ENCODE measurements at regions not wholly inside any gene's neighbourhood (a gene's known extent, or its start where the extent isn't known, plus 50 kb on each side); places are given as distances from the start of the nearest gene placed in this dataset.

- TF ChIP-seq CTCF (IDR thresholded peaks at IDR 0.05): no peak
- no peak for TF ChIP-seq POLR2AphosphoS5 (IDR thresholded peaks at IDR 0.05; ENCODE audit: low read depth, low read length)
- no peak for TF ChIP-seq TCF7L2 (IDR thresholded peaks at IDR 0.05; ENCODE audit: low read depth, low read length)
These were observed 706.7 kb downstream of the NTRK3 start for GRCh38 chr15:87549860-87550259.
